Psoas muscle (tissue), 7 donors: ENCODE measurements at regions not wholly inside any gene's neighbourhood (a gene's known extent, or its start where the extent isn't known, plus 50 kb on each side); places are given as distances from the start of the nearest gene placed in this dataset.

Experiments
- ATAC-seq, 4 donors: fragments of 200-7000 bp; cut with Tn5 transposase; one replicate each; pipeline ENCODE4 v1.9.1; 2020; ENCODE audit warnings: moderate library complexity in 3 of 4, mild to moderate bottlenecking in 2 of 4
- DNase-seq, 2 donors: peaks; one replicate each; pipeline ENCODE4 v3.0.0-alpha.2; 2020
- H3K27ac ChIP-seq: fragments of 200-600 bp; one replicate; pipeline ENCODE4 v1.8.0; 2022
- H3K27me3 ChIP-seq, 3 donors: fragments of 200-600 bp in 1 of 3; one replicate each; pipeline versions ENCODE4 v1.6.1 to v1.8.0; 2013 to 2022; ENCODE audit warnings: low read length in 2 of 3, mild to moderate bottlenecking in 2 of 3, moderate library complexity in 1 of 3; ENCODE audit not compliant: insufficient read depth in 3 of 3
- H3K36me3 ChIP-seq, 2 donors: fragments of 200-600 bp in 1 of 2; one replicate each; pipeline versions ENCODE4 v1.6.1 to v1.8.0; 2013 to 2022; ENCODE audit warnings: low read depth in 1 of 2, mild to moderate bottlenecking in 1 of 2, moderate library complexity in 1 of 2; ENCODE audit not compliant: insufficient read depth in 1 of 2
- H3K4me1 ChIP-seq: fragments of 200-600 bp; one replicate; pipeline ENCODE4 v1.8.0; 2022
- H3K4me3 ChIP-seq: fragments of 200-600 bp; one replicate; pipeline ENCODE4 v1.8.0; 2022; ENCODE audit warnings: mild to moderate bottlenecking
- H3K9me3 ChIP-seq: fragments of 200-600 bp; one replicate; pipeline ENCODE4 v1.8.0; 2022
- WGBS, 3 donors: extraction: QIAGEN DNeasy Blood & Tissue Kit; methylation state at CpG; one replicate each; pipeline versions ENCODE4 v1.1.6 to v1.1.7; 2013; 5-methylcytosine and 5-hydroxymethylcytosine counted together
- intact Hi-C, 2 donors: fragments of 100-400 bp; cut with DNase I; formaldehyde crosslinking; loops; one replicate each; pipeline versions ENCODE4 v1.11.0 to v1.14.2; 2022
- TF ChIP-seq, protein P1 (sequence below): fragments of 200-600 bp; IDR thresholded peaks from one replicate; pipeline ENCODE4 v1.8.0; 2022; ENCODE audit warnings: antibody characterized with exemption
- donor health status: healthy with polysubstance abuse.
- donor health status: DM: no; HTN: no; CAD: no; lungs with moderate emphysema.
- donor health status: Bipolar disorder and iron deficiency.
- donor health status: healthy.
- donor health status: DM: yes; HTN: yes; CAD: no.
- donor health status: DM: no; HTN: no; CAD: no.
- donor health status: DM: yes; HTN: yes; CAD: no.

DNA sequence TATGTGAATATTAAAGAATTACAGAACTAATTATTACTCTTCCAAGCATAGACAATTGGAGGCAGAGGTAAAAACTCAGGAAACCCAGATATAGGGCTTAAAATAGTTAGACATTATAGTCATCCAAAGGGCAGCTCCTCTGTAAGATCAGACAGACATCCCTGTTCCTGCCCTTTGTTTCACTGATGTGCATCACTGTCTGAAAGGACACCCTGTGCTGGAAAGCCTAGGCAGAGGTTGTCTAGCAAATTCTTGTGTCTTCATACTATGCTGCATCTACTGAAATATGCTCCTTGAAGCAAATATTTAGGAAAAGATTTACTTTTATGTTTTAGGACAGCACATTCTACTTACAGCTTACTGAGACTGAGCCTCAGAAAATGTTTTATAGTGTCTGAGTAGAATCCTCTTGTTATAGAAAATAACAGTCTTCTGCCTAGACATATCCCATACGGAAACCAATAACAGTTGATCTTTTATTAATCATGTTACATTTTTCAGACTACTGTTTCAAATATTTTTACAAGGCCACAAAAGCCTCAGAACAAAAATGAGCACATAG, 977.3 kb upstream of the CDH2 start:
- H3K9me3 ChIP-seq: no peaks in the 10 kb centered on the region
- no peak overlapping the region for H3K27ac ChIP-seq
- TF ChIP-seq, protein P1, sequence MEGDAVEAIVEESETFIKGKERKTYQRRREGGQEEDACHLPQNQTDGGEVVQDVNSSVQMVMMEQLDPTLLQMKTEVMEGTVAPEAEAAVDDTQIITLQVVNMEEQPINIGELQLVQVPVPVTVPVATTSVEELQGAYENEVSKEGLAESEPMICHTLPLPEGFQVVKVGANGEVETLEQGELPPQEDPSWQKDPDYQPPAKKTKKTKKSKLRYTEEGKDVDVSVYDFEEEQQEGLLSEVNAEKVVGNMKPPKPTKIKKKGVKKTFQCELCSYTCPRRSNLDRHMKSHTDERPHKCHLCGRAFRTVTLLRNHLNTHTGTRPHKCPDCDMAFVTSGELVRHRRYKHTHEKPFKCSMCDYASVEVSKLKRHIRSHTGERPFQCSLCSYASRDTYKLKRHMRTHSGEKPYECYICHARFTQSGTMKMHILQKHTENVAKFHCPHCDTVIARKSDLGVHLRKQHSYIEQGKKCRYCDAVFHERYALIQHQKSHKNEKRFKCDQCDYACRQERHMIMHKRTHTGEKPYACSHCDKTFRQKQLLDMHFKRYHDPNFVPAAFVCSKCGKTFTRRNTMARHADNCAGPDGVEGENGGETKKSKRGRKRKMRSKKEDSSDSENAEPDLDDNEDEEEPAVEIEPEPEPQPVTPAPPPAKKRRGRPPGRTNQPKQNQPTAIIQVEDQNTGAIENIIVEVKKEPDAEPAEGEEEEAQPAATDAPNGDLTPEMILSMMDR: no peak
- H3K4me1 ChIP-seq: no peaks in the 10 kb centered on the region
- WGBS, 3 donors: 64 to 75% (median 74%) methylated on average over 1 of the region's 1 CpG
- intact Hi-C loops: no loop called here
- no peaks in the 10 kb centered on the region for H3K36me3 ChIP-seq
- no peak for ATAC-seq
- H3K27me3 ChIP-seq: no peaks in the 10 kb centered on the region
- no peak overlapping the region for H3K4me3 ChIP-seq
- DNase-seq: no peak

DNA sequence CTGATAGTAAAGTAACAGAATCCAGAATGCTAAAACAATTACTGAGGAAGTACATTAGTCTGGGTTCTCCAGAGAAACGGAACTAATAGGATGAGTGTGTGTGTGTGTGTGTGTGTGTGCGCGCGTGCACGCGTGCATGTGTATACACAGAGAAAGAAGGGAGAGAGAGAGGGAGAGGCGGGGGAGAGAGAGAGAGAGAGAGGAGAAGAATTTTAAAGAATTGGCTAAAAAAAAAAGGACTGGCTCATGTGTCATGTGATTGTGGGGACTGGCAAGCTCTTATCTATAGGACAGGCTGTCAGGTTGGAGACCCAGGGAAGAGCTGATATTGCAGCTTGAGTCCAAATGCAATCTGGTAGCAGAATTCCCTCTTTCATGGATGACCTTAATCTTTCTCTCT, 976.2 kb upstream of the CDH2 start:
- H3K27me3 ChIP-seq: no peaks in the 10 kb centered on the region
- no peaks in the 10 kb centered on the region for H3K4me1 ChIP-seq
- DNase-seq: no peak
- ATAC-seq: no peak
- no peaks in the 10 kb centered on the region for H3K9me3 ChIP-seq
- no peak overlapping the region for H3K27ac ChIP-seq
- intact Hi-C loops: no loop called here
- TF ChIP-seq, protein P1: no peak
- 67 to 85% (median 70%) methylated on average over 7 of the region's 7 CpGs for WGBS, 3 donors
- no peaks in the 10 kb centered on the region for H3K36me3 ChIP-seq
- no peak overlapping the region for H3K4me3 ChIP-seq

DNA sequence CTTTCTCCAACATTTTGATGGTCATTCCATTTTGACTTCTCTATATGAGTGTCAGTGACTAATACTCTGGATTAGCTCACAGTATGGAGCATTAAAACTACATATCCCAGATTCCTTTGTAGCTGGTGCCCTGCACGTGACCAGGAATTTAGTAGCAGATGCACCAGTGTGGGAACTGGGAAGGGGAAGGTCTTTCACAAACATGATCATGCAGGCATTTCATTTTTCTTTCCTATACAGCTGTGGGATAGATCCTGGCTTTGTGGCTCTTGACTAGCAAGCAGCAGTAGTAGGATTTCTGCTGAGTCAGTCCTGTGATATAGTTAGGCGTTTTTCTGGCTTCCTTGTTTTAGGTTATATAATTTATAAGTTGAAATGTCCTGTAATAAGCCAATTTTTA, 971.0 kb upstream of the CDH2 start:
- Histone ChIP-seq H3K27ac (no peak overlapping the region), H3K27me3 (no peaks in the 10 kb centered on the region), H3K9me3 (no peaks in the 10 kb centered on the region), H3K4me3 (no peak overlapping the region), H3K36me3 (no peaks in the 10 kb centered on the region), H3K4me1 (no peaks in the 10 kb centered on the region)
- intact Hi-C loops: no loop called here
- DNase-seq: no peak
- TF ChIP-seq, protein P1: no peak
- peak in 1 of 4 donors; percentile 26 for ATAC-seq
- 27 to 30% (median 28%) methylated on average over 2 of the region's 2 CpGs for WGBS, 3 donors

DNA sequence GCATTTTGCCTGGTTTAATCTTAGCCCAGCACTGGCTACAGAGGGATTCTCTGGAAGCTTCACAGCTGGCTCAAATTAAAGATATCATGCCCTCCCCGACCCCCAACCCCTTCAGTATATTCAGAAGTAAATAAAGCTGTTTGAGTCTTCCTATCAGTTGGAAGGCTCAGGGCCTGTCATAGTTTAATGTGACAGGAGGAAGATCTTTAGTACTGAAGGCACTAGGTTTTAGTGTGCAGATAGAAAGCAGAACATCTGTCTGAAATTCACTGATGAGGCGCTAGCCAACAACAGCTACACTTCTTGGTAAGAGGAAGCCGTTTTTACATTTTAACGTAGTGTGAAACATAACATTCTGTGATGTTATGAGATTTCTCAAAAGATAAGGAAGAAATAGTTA, 969.1 kb upstream of the CDH2 start:
- H3K4me3 ChIP-seq: no peak overlapping the region
- 48 to 57% (median 53%) methylated on average over 4 of the region's 4 CpGs for WGBS, 3 donors
- no peak overlapping the region for H3K27ac ChIP-seq
- DNase-seq: no peak
- no peak for ATAC-seq
- TF ChIP-seq, protein P1: no peak
- intact Hi-C loops: no loop called here
- no peaks in the 10 kb centered on the region for H3K36me3 ChIP-seq
- H3K9me3 ChIP-seq: no peaks in the 10 kb centered on the region
- H3K27me3 ChIP-seq: no peaks in the 10 kb centered on the region
- no peaks in the 10 kb centered on the region for H3K4me1 ChIP-seq

DNA sequence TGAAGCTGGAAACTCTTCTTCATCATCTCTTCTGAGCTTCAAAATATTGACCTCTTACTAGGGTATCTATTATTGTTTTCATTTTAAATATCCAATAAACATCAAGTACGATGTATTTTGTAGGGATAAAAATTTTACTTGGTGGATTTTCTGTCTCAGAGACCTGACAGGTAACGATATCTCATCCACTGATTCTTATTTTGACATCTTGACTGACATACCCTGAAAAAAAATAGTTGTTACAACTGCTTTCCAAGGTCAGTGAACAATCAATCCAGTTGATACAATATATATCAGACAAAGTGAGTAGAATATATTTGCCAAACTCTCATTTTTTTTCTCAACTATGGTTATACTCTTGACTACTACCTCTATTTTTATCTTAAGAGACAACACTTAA, 963.7 kb upstream of the CDH2 start:
- no peaks in the 10 kb centered on the region for H3K4me1 ChIP-seq
- no peaks in the 10 kb centered on the region for H3K27me3 ChIP-seq
- ATAC-seq (no peak), DNase-seq (no peak)
- H3K4me3 ChIP-seq: no peak overlapping the region
- H3K9me3 ChIP-seq: no peaks in the 10 kb centered on the region
- no peaks in the 10 kb centered on the region for H3K36me3 ChIP-seq
- WGBS, 3 donors: 77 to 86% (median 81%) methylated on average over 2 of the region's 2 CpGs
- no peak overlapping the region for H3K27ac ChIP-seq
- intact Hi-C loops: no loop called here
- TF ChIP-seq, protein P1: no peak
